WTC11 (cell line): ENCODE measurements at regions not wholly inside any gene's neighbourhood (a gene's known extent, or its start where the extent isn't known, plus 50 kb on each side); places are given as distances from the start of the nearest gene placed in this dataset.

Source experiments
- ATAC-seq: fragments of 200-7000 bp; cut with Tn5 transposase; 2 replicates; pipeline ENCODE4 v1.10.0; 2021; ENCODE audit warnings: mild to moderate bottlenecking, moderate library complexity
- CTCF ChIA-PET: fragments of 300-600 bp; sonication (Branson Sonifier 250); formaldehyde crosslinking; loops from one replicate; lab custom pipeline; 2021; ENCODE audit warnings: antibody characterized with exemption; lab: Charles Lee
- POLR2A ChIA-PET: fragments of 350-600 bp; sonication (Branson Sonifier 250); formaldehyde crosslinking; loops from one replicate; lab custom pipeline; 2021; ENCODE audit warnings: antibody characterized with exemption; lab: Charles Lee
- DNase-seq: peaks from one replicate; pipeline ENCODE4 v3.0.0; 2021; ENCODE audit warnings: low spot score
- H3K27ac Mint-ChIP-seq: 2 replicates; pipeline ENCODE4 v1.8.0; 2021; ENCODE audit warnings: mixed read lengths
- H3K27me3 Mint-ChIP-seq: 2 replicates; pipeline ENCODE4 v1.8.0; 2021; ENCODE audit warnings: low read depth, mild to moderate bottlenecking, moderate library complexity, mixed read lengths
- H3K36me3 Mint-ChIP-seq: 2 replicates; pipeline ENCODE4 v1.8.0; 2021; ENCODE audit warnings: mixed read lengths
- H3K4me1 Mint-ChIP-seq: 2 replicates; pipeline ENCODE4 v1.8.0; 2022; ENCODE audit warnings: mixed read lengths
- H3K4me3 Mint-ChIP-seq: 2 replicates; pipeline ENCODE4 v1.8.0; 2021; ENCODE audit warnings: mild to moderate bottlenecking, moderate library complexity, mixed read lengths
- H3K9me3 Mint-ChIP-seq: 2 replicates; pipeline ENCODE4 v1.8.0; 2021; ENCODE audit warnings: mixed read lengths
- CDX4 ChIP-seq: fragments of 250-450 bp; sonication (Bioruptor Pico); IDR thresholded peaks from 2 replicates; pipeline ENCODE4 v1.9.0; 2021; ENCODE audit warnings: moderate library complexity, mild to moderate bottlenecking, inconsistent platforms, borderline replicate concordance
- E2F4 ChIP-seq: sonication (generic); formaldehyde crosslinking; IDR thresholded peaks from 2 replicates; pipeline ENCODE4 v1.8.1; 2022; ENCODE audit warnings: low read depth, mild to moderate bottlenecking, moderate library complexity, missing genetic modification reagents, borderline replicate concordance
- ESRRA ChIP-seq: sonication (generic); formaldehyde crosslinking; IDR thresholded peaks from 2 replicates; pipeline ENCODE4 v1.8.1; 2022; ENCODE audit warnings: mild to moderate bottlenecking, missing genetic modification reagents, borderline replicate concordance
- HMGA2 ChIP-seq: fragments of 250-450 bp; sonication (Bioruptor Pico); IDR thresholded peaks from 2 replicates; pipeline ENCODE4 v1.4.0; 2021; ENCODE audit warnings: mild to moderate bottlenecking, moderate library complexity
- KAT7 ChIP-seq: sonication (generic); formaldehyde crosslinking; IDR thresholded peaks from 2 replicates; pipeline ENCODE4 v1.8.1; 2023; ENCODE audit warnings: missing genetic modification reagents, mild to moderate bottlenecking, borderline replicate concordance
- MLX ChIP-seq: sonication (generic); formaldehyde crosslinking; IDR thresholded peaks from 2 replicates; pipeline ENCODE4 v1.8.1; 2023; ENCODE audit warnings: mild to moderate bottlenecking, missing genetic modification reagents, moderate library complexity
- PRRX2 ChIP-seq: fragments of 250-450 bp; sonication (Bioruptor Pico); IDR thresholded peaks from 2 replicates; pipeline ENCODE4 v1.8.0; 2021; ENCODE audit warnings: mild to moderate bottlenecking
- RELA ChIP-seq: sonication (generic); formaldehyde crosslinking; IDR thresholded peaks from 2 replicates; pipeline ENCODE4 v1.8.1; 2022; ENCODE audit warnings: missing genetic modification reagents, mild to moderate bottlenecking, borderline replicate concordance
- SP1 ChIP-seq: sonication (generic); formaldehyde crosslinking; conservative IDR thresholded peaks from 2 replicates; pipeline ENCODE4 v1.8.1; 2022; ENCODE audit warnings: missing genetic modification reagents
- TEAD1 ChIP-seq: sonication (generic); formaldehyde crosslinking; IDR thresholded peaks from 2 replicates; pipeline ENCODE4 v1.8.0; 2022; ENCODE audit warnings: mild to moderate bottlenecking, missing genetic modification reagents
- ZBTB21 ChIP-seq: sonication (generic); formaldehyde crosslinking; IDR thresholded peaks from 2 replicates; pipeline ENCODE4 v1.8.1; 2023; ENCODE audit warnings: mild to moderate bottlenecking, missing genetic modification reagents, borderline replicate concordance
- TF ChIP-seq, protein P1 (sequence below): sonication (generic); formaldehyde crosslinking; IDR thresholded peaks from 2 replicates; pipeline ENCODE4 v1.8.1; 2022; ENCODE audit warnings: missing genetic modification reagents, borderline replicate concordance
- TF ChIP-seq, protein P2 (sequence below): sonication (generic); formaldehyde crosslinking; conservative IDR thresholded peaks from 2 replicates; pipeline ENCODE4 v1.8.1; 2023; ENCODE audit warnings: mild to moderate bottlenecking, low read depth, missing genetic modification reagents, moderate library complexity

DNA sequence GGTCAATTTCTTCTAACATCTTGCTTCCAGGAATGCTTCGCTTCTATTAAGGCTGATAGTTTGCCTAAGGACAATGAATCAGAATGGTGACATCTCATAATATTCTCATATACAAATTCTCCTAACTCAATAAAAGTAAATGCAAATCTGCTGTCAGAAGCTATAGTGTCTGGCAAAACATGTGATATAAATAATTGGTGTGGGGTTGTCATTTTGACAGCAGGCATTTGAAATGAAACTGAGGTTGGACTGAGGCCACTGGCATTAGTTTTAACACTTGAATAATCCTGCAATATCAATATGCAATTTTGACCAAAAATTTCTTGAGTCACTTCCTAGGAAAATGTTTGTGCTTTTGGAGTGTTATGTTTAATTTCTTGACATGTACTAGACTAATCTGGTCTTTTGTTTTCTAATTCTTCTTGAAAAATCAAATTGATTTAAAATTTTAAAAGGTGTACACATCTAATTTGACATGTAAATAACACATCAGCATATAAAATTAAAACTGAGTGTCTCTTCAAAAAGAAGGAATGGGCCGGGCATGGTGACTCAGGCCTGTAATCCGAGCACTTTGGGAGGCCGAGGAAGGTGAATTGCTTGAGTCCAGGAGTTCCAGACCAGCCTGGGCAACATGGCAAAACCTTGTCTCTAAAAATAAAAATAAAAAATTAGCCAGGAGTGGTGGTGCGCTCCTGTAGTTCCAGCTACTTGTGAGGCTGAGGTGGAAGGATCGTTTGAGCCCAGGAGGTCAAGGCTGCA lies 92.3 kb upstream of the BTG1 start:
- no peak overlapping the region for H3K27ac Mint-ChIP-seq
- no peaks in the 10 kb centered on the region for H3K36me3 Mint-ChIP-seq
- no peak for ATAC-seq
- no peaks in the 10 kb centered on the region for H3K4me1 Mint-ChIP-seq
- no peak for TF ChIP-seq CDX4 (CRISPR knock-in tag)
- TF ChIP-seq SP1 (CRISPR knock-in tag) = no peak
- TF ChIP-seq MLX (CRISPR knock-in tag) = no peak
- TF ChIP-seq TEAD1 = no peak
- TF ChIP-seq RELA (CRISPR knock-in tag) = no peak
- TF ChIP-seq KAT7 (CRISPR knock-in tag) = no peak
- no peak for TF ChIP-seq HMGA2 (CRISPR knock-in tag)
- TF ChIP-seq, all 79 proteins: peak for 0
- CTCF ChIA-PET = no interaction called here
- Mint-ChIP-seq H3K9me3 (no peaks in the 10 kb centered on the region), H3K4me3 (no peak overlapping the region), H3K27me3 (no peaks in the 10 kb centered on the region)
- no peak for DNase-seq
- POLR2A ChIA-PET = no interaction called here

DNA sequence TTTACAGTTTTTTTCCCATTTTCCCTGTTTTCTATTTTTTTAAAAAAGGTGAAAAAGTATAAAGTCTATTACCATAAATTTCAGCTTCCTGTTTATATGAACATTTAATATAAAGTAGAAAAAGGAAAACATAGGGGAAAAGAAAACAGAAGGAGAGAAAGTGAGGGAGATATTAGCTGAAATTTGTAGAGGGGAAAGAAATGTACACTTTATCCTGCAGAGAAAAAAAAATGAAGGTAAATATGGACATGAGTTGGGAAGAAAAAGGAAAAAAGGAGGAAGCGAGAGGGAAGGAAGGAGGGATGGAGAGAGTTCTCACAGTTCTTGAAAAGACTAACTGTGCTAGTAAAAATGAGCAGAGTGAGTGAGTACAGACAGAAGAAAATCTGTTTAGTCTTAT lies 91.6 kb upstream of the BTG1 start:
- H3K36me3 Mint-ChIP-seq = no peaks in the 10 kb centered on the region
- no peaks in the 10 kb centered on the region for H3K4me1 Mint-ChIP-seq
- H3K4me3 Mint-ChIP-seq = no peak overlapping the region
- DNase-seq = no peak
- no peaks in the 10 kb centered on the region for H3K9me3 Mint-ChIP-seq
- TF ChIP-seq E2F4 = no peak
- TF ChIP-seq, protein P1, sequence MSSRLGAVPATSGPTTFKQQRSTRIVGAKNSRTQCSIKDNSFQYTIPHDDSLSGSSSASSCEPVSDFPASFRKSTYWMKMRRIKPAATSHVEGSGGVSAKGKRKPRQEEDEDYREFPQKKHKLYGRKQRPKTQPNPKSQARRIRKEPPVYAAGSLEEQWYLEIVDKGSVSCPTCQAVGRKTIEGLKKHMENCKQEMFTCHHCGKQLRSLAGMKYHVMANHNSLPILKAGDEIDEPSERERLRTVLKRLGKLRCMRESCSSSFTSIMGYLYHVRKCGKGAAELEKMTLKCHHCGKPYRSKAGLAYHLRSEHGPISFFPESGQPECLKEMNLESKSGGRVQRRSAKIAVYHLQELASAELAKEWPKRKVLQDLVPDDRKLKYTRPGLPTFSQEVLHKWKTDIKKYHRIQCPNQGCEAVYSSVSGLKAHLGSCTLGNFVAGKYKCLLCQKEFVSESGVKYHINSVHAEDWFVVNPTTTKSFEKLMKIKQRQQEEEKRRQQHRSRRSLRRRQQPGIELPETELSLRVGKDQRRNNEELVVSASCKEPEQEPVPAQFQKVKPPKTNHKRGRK (CRISPR knock-in tag) = peak; percentile 67; the same call in 1 of the 2 replicates
- TF ChIP-seq, all 79 proteins: peak for 1
- ChIA-PET CTCF (no interaction called here), POLR2A (no interaction called here)
- Mint-ChIP-seq H3K27me3 (no peaks in the 10 kb centered on the region), H3K27ac (no peak overlapping the region)
- no peak for ATAC-seq

GRCh38 chr12:92235703-92236472 lies 90.2 kb upstream of the BTG1 start:
- no peaks in the 10 kb centered on the region for H3K36me3 Mint-ChIP-seq
- H3K9me3 Mint-ChIP-seq = no peaks in the 10 kb centered on the region
- H3K4me1 Mint-ChIP-seq = no peaks in the 10 kb centered on the region
- ChIA-PET POLR2A (no interaction called here), CTCF (no interaction called here)
- H3K27ac Mint-ChIP-seq = no peak overlapping the region
- no peak for TF ChIP-seq PRRX2 (CRISPR knock-in tag)
- TF ChIP-seq, protein P2, sequence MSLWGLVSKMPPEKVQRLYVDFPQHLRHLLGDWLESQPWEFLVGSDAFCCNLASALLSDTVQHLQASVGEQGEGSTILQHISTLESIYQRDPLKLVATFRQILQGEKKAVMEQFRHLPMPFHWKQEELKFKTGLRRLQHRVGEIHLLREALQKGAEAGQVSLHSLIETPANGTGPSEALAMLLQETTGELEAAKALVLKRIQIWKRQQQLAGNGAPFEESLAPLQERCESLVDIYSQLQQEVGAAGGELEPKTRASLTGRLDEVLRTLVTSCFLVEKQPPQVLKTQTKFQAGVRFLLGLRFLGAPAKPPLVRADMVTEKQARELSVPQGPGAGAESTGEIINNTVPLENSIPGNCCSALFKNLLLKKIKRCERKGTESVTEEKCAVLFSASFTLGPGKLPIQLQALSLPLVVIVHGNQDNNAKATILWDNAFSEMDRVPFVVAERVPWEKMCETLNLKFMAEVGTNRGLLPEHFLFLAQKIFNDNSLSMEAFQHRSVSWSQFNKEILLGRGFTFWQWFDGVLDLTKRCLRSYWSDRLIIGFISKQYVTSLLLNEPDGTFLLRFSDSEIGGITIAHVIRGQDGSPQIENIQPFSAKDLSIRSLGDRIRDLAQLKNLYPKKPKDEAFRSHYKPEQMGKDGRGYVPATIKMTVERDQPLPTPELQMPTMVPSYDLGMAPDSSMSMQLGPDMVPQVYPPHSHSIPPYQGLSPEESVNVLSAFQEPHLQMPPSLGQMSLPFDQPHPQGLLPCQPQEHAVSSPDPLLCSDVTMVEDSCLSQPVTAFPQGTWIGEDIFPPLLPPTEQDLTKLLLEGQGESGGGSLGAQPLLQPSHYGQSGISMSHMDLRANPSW (CRISPR knock-in tag) = no peak
- TF ChIP-seq ZBTB21 = no peak
- no peak for TF ChIP-seq ESRRA (CRISPR knock-in tag)
- no peaks in the 10 kb centered on the region for H3K27me3 Mint-ChIP-seq
- no peak overlapping the region for H3K4me3 Mint-ChIP-seq
- ATAC-seq (no peak), DNase-seq (no peak)
